CMK (cell line): ENCODE measurements at regions not wholly inside any gene's neighbourhood (a gene's known extent, or its start where the extent isn't known, plus 50 kb on each side); places are given as distances from the start of the nearest gene placed in this dataset.
"Not testable (repeated sequence)": the region's sequence is repeated elsewhere in the genome, so short reads cannot be mapped to it uniquely, and the experiment has no call there.

Experiments
- DNase-seq: peaks from one replicate; pipeline ENCODE4 v3.0.0-alpha.2; 2010; ENCODE audit warnings: low read depth

GRCh38 chr2:160583813-160584537, 90.4 kb upstream of the RBMS1 start:
- DNase-seq, result no peak

DNA sequence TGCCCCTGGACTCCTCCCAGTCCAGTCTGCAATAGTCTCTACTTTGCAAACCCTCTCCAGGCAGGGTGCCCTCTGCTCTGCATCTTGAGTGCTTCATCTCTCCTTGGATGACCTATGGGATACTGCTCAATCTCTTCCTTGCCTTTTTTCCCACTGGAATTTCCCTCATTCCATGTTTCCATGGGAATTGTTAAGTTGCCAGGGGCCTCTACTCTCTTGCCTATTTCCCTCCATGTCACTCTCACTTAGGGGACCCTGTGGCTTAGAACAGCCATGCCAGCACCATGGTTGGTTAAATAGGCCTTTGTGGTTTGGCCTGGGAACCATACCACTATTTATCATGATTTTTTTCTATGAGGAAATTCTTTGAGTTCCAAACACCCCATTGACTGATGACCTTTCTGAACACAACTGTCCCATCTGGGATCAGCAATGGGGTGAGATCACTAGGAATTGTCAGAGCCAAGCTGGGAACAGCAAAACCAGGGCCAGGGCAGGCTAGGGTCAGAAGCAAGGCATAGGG, 91.4 kb upstream of the RBMS1 start:
- DNase-seq, result no peak

DNA sequence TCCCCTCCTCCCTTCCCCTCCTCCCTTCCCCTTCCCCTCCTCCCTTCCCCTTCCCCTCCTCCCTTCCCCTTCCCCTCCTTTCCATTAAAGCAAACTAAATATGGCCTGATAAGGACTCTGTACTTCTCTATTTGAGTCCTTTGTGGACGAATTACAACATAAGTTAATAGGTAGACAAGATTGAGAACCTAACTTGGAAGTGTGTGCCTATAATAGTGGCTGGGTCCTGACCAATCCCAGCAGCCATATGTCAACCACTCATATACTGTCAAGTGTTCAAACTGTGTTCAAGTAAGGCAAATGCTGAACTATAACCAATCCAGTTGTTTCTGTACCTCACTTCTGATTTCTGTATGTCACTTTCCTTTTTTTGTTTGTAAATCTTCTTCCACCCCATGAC, 97.1 kb upstream of the RBMS1 start:
- DNase-seq, result no peak

GRCh38 chr2:160592401-160592800, 98.8 kb upstream of the RBMS1 start:
- DNase-seq, result no peak

GRCh38 chr2:160592993-160593392, 99.4 kb upstream of the RBMS1 start:
- no peak for DNase-seq

GRCh38 chr2:160596441-160596840, 102.8 kb upstream of the RBMS1 start:
- DNase-seq, result no peak

DNA sequence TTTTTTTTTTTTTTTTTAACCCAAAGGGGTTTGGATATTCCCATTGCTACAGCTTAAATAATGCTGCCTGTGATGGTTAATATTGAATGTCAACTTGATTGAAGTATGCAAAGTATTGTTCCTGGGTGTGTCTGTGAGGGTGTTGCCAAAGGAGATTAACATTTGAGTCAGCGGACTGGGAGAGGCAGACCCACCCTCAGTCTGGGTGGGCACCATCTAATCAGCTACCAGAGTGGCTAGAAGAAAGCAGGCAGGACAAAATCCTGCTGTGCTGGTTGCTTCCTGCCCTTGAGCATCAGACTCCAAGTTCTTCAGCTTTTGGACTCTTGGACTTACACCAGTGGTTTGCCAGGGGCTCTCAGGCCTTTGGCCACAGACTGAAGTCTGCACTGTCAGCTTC, 106.8 kb upstream of the RBMS1 start:
- DNase-seq, result not testable (repeated sequence)

DNA sequence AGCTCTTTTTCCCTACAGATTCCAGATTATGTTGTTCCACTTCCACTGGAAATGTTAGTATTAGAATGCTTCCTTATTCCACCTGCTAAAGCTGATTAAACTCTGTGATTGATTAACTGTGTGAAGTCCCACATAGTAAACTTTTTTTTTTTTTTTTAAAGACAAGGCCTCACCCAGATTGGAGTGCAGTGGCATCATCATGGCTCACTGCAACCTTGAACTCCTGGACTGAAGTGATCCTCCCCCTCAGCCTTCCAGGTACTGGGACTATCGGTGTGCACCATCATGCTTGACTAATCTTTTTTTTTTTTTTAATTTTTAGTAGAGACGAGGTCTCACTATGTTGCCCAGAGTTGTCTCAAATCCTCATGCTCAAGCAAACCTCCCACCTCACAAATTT, 108.5 kb upstream of the RBMS1 start:
- no peak for DNase-seq

DNA sequence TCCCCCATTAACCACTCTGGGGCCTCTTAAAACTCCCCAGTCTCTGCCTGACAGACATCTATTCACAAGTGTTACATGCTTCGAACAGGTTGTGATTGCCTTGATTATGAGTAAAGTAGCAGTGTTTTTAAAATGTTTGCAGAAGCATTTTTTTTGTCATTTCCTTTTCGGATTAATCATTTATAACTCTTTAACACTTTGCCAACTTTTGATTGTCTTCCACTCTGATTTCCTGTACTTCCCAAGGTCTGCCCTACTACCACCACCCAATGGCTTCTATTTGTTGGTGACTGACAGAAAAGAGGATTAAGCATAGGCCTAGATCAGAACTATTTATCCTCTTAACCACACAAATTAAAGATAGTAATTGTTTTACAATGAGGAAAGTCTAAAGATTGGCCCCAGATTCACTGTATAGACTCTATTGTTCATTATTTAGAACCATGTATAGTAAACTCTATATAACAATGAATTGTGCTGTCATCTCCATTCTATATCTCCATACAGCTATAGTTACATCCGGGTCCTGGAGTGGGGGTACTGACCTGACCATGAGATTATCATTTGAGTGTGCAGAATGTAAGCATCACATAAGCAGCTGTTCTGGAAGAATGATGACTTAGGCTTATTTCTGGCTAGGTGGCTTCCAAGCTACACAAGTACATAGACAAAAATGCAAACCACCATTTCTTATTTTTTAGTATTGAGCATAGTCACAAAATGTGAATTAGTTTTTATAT, 110.3 kb upstream of the RBMS1 start:
- DNase-seq, result no peak

- DNase-seq, result no peak
Measured at GRCh38 chr2:160606341-160606740, 112.7 kb upstream of the RBMS1 start.

GRCh38 chr2:160608599-160608998, 115.0 kb upstream of the RBMS1 start:
- no peak for DNase-seq

DNA sequence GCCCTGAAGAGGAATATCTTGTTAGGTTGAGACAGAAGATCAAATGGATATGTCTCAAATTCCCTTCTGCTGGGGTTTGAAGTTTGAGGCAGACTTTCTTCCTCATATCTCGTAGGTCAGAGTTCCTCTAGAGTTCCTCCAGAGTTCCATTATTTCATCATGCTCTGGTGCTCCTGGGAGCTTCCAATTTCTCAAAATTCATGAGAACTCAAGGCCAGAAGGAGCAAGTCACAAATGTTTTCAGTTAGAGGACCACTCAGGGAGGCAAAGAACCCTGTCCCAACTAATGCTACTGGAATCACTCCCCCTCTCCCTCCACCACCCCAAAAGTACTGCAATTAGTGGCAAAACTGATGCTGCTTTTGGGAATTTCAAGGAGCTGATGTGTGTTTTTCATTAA, 115.7 kb upstream of the RBMS1 start:
- no peak for DNase-seq

DNA sequence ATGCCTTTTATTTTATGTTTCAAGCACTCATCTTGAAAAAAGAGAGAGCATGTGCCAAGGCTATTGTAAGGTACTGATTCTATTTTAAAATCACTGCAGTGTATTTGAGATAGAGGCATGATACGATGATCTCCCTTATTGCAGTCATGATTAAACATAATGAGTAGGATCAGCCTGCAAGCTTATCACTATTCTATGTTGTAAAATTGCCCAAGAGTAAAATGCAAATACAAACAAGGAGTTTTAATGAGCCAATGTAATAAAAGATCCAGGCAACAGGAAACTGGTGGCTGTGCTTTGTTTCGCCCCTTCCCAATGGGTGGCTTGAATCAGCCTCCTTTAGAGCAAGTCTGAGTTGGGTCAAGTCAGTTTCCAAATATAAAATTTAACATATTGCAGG, 116.4 kb upstream of the RBMS1 start:
- no peak for DNase-seq

- no peak for DNase-seq
Measured at GRCh38 chr2:160612266-160612856, 118.8 kb upstream of the RBMS1 start.

GRCh38 chr2:160613466-160614153, 120.0 kb upstream of the RBMS1 start:
- no peak for DNase-seq

DNA sequence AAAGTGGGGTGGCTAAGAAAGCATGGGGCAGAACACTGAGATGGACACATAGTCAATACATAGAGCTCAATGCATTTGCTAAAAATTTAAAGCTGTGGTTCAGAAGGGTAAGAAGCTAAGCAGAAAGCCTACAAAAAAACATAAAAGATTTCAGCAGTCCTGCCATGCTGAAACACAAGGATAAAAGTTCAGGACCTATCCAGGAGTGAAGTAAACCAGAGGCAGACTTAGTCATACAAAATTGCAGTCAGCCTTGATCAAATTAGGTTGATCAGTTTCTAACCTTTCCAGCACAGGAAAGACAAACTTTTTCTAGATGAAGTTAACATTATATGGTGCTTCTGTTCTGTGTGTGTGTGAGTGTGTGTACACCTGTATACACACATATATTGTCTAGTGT, 120.8 kb upstream of the RBMS1 start:
- DNase-seq, result no peak

DNA sequence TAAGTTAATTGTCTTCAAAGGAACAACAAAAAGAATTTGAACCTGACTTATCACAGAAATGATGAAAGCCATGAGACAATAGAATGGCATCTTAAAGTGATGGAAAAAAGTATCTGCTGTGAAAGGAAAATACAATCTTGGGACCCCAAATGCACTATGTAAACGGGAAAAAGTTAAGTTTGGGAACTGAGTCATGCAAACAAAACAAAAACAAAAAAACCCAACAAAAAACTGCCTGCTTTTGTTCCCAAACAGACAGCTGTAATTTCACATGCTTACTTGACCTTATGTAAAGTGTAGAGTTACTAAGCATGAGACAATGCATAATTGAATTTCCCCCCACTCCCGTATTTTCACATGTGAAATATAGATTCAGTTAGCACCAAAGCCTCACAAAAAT, 122.1 kb upstream of the RBMS1 start:
- DNase-seq, result no peak

- no peak for DNase-seq
Measured at GRCh38 chr2:160616149-160616548, 122.5 kb upstream of the RBMS1 start.

DNA sequence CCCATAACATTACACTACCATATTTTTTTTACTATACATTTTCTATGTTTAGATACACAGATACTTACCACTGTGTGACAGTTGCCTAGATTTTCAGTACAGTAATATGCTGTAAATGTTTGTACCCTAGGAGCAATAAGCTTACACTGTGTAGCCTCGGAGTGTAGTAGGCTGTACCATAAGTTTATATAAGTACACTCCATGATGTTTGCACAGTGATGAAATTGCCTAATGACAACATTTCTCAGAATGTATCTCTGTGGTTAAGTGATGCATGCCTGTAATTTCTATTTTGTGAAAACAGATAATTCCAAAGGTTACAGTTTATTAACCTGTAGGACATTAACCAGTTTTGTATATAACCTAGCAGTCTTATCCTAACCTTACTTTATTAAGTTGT, 128.1 kb upstream of the RBMS1 start:
- DNase-seq, result no peak

DNA sequence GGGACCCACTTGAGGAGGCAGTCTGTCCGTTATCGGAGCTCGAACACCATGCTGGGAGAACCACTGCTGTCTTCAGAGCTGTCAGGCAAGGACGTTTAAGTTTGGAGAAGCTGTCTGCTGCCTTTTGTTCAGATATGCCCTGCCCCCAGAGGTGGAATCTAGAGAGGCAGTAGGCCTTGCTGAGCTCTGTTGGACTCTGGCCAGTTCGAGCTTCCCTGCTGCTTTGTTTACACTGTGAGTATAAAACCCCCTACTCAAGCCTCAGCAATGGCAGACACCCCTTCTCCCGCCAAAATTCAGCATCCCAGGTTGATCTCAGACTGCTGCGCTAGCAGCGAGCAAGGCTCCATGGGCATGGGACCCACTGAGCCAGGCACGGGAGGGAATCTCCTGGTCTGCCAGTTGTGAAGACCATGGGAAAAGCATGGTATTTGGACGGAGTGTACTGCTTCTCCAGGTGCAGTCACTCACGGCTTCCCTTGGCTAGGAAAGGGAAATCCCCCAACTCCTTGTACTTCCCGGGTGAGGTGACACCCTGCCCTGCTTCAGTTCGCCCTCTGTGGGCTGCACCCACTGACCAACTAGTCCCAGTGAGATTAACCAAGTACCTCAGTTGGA, 134.5 kb upstream of the RBMS1 start:
- DNase-seq, result not testable (repeated sequence)

DNA sequence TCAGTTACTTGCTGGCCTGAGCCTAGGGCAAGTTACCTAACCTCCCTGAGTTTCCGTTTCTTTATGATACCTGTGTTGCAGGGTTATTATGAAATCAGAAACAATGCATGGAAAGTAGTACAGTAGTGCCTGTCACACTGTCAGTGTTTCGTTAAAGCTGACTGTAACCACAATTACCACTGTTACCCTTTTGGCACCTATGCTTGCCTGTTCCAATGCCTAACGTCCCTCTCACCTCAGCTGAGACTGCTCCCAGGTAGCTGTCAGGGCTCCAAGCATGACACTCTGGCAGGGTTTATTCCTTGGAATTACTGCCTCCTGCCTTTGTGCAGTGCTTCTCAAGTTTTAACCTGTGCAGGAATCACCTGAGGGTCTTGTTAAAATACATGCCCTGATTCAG, 135.2 kb upstream of the RBMS1 start:
- no peak for DNase-seq
